Pancreas (tissue), 10 donors: ENCODE measurements at regions not wholly inside any gene's neighbourhood (a gene's known extent, or its start where the extent isn't known, plus 50 kb on each side); places are given as distances from the start of the nearest gene placed in this dataset.

Experiments used
- ATAC-seq, 4 donors: fragments of 200-7000 bp; cut with Tn5 transposase; one replicate each; pipeline versions ENCODE4 v1.8.0 to v1.9.1; 2020; ENCODE audit warnings: mild to moderate bottlenecking in 4 of 4, moderate library complexity in 4 of 4
- DNase-seq, 6 donors: peaks; one replicate each; pipeline ENCODE4 v3.0.0-alpha.2; 2020
- FAIRE-seq: peaks from 2 replicates; lab custom pipeline; 2012; peaks lifted over from hg19 to GRCh38; lab: Jason Lieb, UNC
- H3K27ac ChIP-seq, 4 donors: fragments of 200-600 bp; sonication (generic); 1 replicate in 3 of 4; 2 replicates in 1 of 4; pipeline versions ENCODE4 v1.5.0 to v1.8.0; 2020
- H3K27me3 ChIP-seq, 4 donors: fragments of 200-600 bp; one replicate each; pipeline ENCODE4 v1.8.0; 2021
- H3K36me3 ChIP-seq, 3 donors: fragments of 200-600 bp; sonication (generic) in 1 of 3; one replicate each; pipeline versions ENCODE4 v1.5.0 to v1.8.0; 2020 to 2021
- H3K4me1 ChIP-seq, 3 donors: fragments of 200-600 bp; one replicate each; pipeline ENCODE4 v1.8.0; 2021
- H3K4me3 ChIP-seq, 4 donors: fragments of 200-600 bp; sonication (generic) in 2 of 4; one replicate each; pipeline versions ENCODE4 v1.5.0 to v1.8.0; 2020 to 2021
- H3K9me3 ChIP-seq, 4 donors: fragments of 200-600 bp; one replicate each; pipeline ENCODE4 v1.8.0; 2021
- WGBS, 2 donors: extraction: QIAGEN DNeasy Blood & Tissue Kit; methylation state at CpG; one replicate each; pipeline ENCODE4 v1.1.7; 2013; 5-methylcytosine and 5-hydroxymethylcytosine counted together
- intact Hi-C, 3 donors: fragments of 100-400 bp; cut with DNase I; formaldehyde crosslinking; loops; one replicate each; pipeline versions ENCODE4 v1.11.1 to v1.14.2; 2022
- TF ChIP-seq, protein P1 (sequence below), 4 donors: fragments of 200-600 bp; sonication (generic) in 3 of 4; IDR thresholded peaks; one replicate each; pipeline versions ENCODE4 v1.5.0 to v1.8.0; 2021; ENCODE audit warnings: antibody characterized with exemption in 4 of 4
- donor health status: healthy with polysubstance abuse.
- donor health status: DM: no; HTN: no; CAD: no; lungs with moderate emphysema.
- donor health status: DM: no; HTN: no; CAD: no.
- donor health status: control.
- donor health status: control.
- donor health status: Bipolar disorder and iron deficiency.
- donor health status: DM: yes; HTN: yes; CAD: no.
- donor health status: DM: no; HTN: no; CAD: no.
- donor health status: DM: no; HTN: no; CAD: no.
- donor health status: DM: yes; HTN: yes; CAD: no.

DNA sequence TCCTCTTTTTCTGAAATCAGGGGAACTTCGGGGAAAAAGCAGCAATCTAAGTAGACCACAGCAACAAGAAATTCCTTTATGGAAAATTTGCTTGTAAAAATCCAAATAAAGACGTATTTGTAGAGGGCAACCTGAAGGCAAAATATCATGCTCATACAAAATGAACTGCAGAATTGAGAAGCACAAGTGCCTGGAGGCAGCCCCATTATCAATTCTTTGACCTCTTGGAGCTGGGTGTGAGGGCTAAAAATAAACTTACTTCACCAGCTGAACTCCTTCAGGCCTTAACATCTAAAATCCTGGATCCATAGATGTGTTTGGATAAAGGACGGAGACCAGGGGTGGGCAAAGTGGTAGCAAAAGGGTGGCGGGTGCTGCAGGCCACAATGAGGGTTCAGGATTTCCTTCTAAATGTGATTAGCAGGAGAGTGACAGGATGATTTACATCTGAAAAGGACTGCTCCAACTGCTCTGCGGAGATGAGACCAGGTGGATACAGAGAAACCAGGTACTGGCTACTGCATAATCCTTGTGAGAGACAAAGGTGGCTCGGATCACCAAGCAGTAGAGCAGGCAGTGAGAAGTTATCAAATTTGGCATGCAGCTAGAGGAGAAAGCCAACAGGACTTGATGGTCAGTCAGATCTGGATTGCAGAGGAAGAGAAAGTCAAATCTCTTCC, 81.7 kb upstream of the TJP1 start:
- 83 to 89% methylated on average over 6 of the region's 6 CpGs for whole genome bisulfite sequencing, 2 donors
- Histone ChIP-seq H3K9me3 (no peaks in the 10 kb centered on the region), H3K4me3 (no peak overlapping the region), H3K36me3 (no peaks in the 10 kb centered on the region), H3K27ac (no peak overlapping the region), H3K27me3 (no peaks in the 10 kb centered on the region), H3K4me1 (no peaks in the 10 kb centered on the region)
- ATAC-seq (no peak), FAIRE-seq (no peak), DNase-seq (no peak)
- TF ChIP-seq, protein P1, sequence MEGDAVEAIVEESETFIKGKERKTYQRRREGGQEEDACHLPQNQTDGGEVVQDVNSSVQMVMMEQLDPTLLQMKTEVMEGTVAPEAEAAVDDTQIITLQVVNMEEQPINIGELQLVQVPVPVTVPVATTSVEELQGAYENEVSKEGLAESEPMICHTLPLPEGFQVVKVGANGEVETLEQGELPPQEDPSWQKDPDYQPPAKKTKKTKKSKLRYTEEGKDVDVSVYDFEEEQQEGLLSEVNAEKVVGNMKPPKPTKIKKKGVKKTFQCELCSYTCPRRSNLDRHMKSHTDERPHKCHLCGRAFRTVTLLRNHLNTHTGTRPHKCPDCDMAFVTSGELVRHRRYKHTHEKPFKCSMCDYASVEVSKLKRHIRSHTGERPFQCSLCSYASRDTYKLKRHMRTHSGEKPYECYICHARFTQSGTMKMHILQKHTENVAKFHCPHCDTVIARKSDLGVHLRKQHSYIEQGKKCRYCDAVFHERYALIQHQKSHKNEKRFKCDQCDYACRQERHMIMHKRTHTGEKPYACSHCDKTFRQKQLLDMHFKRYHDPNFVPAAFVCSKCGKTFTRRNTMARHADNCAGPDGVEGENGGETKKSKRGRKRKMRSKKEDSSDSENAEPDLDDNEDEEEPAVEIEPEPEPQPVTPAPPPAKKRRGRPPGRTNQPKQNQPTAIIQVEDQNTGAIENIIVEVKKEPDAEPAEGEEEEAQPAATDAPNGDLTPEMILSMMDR (IDR thresholded peaks at IDR 0.05), result no peak
- intact Hi-C loops, result no loop called here

DNA sequence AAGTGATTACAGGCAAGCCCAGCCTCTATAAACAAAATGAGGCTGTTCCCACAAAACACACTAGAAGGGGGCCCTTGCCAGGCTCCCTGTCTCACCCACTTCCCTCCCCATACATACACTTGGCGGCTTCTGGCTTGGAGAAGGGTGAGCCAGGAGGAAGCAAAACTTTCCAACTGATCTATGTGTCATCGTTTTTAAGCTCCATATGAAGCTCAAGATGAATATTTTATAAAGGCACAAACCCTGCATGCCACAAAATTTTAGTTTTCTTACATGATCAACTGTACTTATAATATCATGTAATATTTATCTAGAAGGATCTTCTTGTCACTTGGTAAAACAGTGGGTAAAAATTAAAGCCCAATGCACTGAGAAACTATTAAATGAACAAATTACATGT, 80.8 kb upstream of the TJP1 start:
- FAIRE-seq, result no peak
- H3K4me1 ChIP-seq, result no peaks in the 10 kb centered on the region
- intact Hi-C loops, result no loop called here
- no peaks in the 10 kb centered on the region for H3K9me3 ChIP-seq
- no peak for DNase-seq
- TF ChIP-seq, protein P1 (IDR thresholded peaks at IDR 0.05), result no peak
- WGBS, 2 donors, result 70 to 79% methylated on average over 2 of the region's 2 CpGs
- H3K27me3 ChIP-seq, result no peaks in the 10 kb centered on the region
- no peak overlapping the region for H3K4me3 ChIP-seq
- H3K36me3 ChIP-seq, result no peaks in the 10 kb centered on the region
- no peak overlapping the region for H3K27ac ChIP-seq
- ATAC-seq, result no peak

DNA sequence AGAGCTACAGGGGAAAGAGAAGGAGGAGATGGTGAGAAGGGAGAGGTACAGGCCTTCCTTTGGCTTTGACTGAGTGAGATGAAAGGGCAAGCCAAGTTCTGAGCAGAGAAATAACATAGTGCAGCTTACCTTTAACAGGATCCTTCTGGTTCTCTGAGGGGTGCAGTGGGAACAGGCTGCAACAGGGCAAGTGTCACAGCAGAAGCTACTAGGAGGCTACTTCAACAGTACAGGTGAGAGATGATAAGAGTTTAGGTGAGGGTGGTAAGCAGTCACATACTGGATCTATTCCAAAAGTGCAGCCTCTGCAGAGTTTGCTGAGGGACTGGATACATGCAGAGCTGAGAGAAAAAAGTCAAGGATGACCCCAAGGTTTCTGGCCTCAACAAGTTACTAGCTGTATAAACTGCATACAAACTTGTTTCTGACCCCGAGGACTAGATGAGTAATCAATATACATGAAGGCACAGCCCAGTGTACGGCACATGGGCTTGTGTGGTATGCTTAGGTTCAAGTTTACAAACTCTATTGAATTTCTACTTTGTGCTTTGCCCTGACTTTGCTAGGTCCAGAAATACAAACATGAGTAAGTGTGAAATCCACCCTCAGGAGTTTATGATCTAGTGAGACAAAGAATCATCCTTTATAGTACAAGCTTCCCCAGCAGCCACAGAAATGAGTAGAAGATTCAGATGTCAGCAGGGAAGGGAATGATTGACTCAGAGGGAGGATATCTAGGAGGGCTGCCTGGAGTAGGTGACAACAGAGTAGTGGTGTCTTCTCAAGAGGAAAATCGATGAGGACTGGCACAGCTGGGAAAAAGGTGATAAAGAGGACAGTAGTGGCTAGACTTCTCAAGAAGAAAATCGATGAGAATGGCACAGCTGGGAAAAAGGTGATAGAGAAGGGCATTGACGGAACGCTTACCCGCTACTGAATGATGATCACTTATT, 78.2 kb upstream of the TJP1 start:
- ATAC-seq (no peak), FAIRE-seq (no peak)
- TF ChIP-seq, protein P1 (IDR thresholded peaks at IDR 0.05), result no peak

DNA sequence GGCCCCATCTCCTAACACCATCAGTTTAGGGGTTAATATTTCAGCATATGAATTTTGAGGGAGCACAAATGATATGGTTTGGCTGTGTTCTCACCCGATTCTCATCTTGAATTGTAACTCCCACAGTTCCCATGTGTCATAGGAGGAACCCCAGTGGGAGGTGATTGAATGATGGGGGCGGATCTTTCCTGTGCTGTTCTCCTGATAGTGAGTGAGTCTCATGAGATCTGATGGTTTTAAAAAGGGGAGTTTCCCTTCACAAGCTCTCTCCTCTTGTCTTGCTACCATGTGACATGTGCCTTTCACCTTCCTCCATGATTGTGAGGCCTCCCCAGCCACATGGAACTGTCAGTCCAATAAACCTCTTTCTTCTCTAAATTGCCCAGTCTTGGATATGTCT, 73.8 kb upstream of the TJP1 start:
- TF ChIP-seq, protein P1 (IDR thresholded peaks at IDR 0.05), result no peak
- 72 to 84% methylated on average over 2 of the region's 2 CpGs for WGBS, 2 donors
- DNase-seq, result no peak
- no peaks in the 10 kb centered on the region for H3K9me3 ChIP-seq
- H3K27me3 ChIP-seq, result no peaks in the 10 kb centered on the region
- H3K4me1 ChIP-seq, result no peaks in the 10 kb centered on the region
- H3K36me3 ChIP-seq, result no peaks in the 10 kb centered on the region
- FAIRE-seq, result no peak
- intact Hi-C loops, result no loop called here
- no peak overlapping the region for H3K4me3 ChIP-seq
- H3K27ac ChIP-seq, result no peak overlapping the region
- no peak for ATAC-seq

More for the DNA sequence above, 78.2 kb upstream of the TJP1 start:
- Histone ChIP-seq H3K4me3 (no peak overlapping the region), H3K9me3 (no peaks in the 10 kb centered on the region), H3K27me3 (no peaks in the 10 kb centered on the region), H3K4me1 (no peaks in the 10 kb centered on the region), H3K36me3 (no peaks in the 10 kb centered on the region), H3K27ac (no peak overlapping the region)
- intact Hi-C loops, result no loop called here
- no peak for DNase-seq
- 69 to 75% methylated on average over 7 of the region's 7 CpGs for WGBS, 2 donors
